ENCODE measurements at regions not wholly inside any gene's neighbourhood (a gene's known extent, or its start where the extent isn't known, plus 50 kb on each side); places are given as distances from the start of the nearest gene placed in this dataset.

- no peak for TF ChIP-seq CHD7 (IDR thresholded peaks at IDR 0.05; ENCODE audit: insufficient replicate concordance, low read length)
- TF ChIP-seq CBX5 (IDR thresholded peaks at IDR 0.05; ENCODE audit: low read depth, low read length), result no peak
- TF ChIP-seq ZNF274 (IDR thresholded peaks at IDR 0.05; ENCODE audit: borderline replicate concordance, extremely low read depth, low read length), result no peak
- TF ChIP-seq PHF8 (conservative IDR thresholded peaks at IDR 0.05; ENCODE audit: low read depth, low read length), result no peak
- TF ChIP-seq CTCF (IDR thresholded peaks at IDR 0.05; ENCODE audit: control extremely low read depth in 1 of 3, insufficient read depth in 1 of 3, low read depth in 1 of 3, low read length in 3 of 3), result no peak
- TF ChIP-seq SUZ12 (IDR thresholded peaks at IDR 0.05; ENCODE audit: low read length), result no peak
- TF ChIP-seq SIX5 (IDR thresholded peaks at IDR 0.05; ENCODE audit: low read depth, low read length), result no peak
- no peak for TF ChIP-seq EZH2 (IDR thresholded peaks at IDR 0.05; ENCODE audit: low read depth, low read length, severe bottlenecking)
- no peak for TF ChIP-seq RNF2 (IDR thresholded peaks at IDR 0.05; ENCODE audit: borderline replicate concordance, low read depth, low read length, missing control alignments, poor library complexity, severe bottlenecking)
These were observed 459.3 kb downstream of the TUSC7 start (continued) for GRCh38 chr3:117168896-117169295.
